HG02678 (cell line): ENCODE measurements at regions not wholly inside any gene's neighbourhood (a gene's known extent, or its start where the extent isn't known, plus 50 kb on each side); places are given as distances from the start of the nearest gene placed in this dataset.

Source experiments
- ATAC-seq: cut with Tn5 transposase; IDR thresholded peaks from one replicate; pipeline ENCODE4 v1.9.1; 2021; ENCODE audit warnings: mild to moderate bottlenecking, moderate library complexity; ENCODE audit not compliant: unreplicated experiment

GRCh38 chr2:12432985-12433625, 283.6 kb upstream of the TRIB2 start:
- no peak for ATAC-seq

GRCh38 chr2:12433626-12433990, 283.1 kb upstream of the TRIB2 start:
- no peak for ATAC-seq

DNA sequence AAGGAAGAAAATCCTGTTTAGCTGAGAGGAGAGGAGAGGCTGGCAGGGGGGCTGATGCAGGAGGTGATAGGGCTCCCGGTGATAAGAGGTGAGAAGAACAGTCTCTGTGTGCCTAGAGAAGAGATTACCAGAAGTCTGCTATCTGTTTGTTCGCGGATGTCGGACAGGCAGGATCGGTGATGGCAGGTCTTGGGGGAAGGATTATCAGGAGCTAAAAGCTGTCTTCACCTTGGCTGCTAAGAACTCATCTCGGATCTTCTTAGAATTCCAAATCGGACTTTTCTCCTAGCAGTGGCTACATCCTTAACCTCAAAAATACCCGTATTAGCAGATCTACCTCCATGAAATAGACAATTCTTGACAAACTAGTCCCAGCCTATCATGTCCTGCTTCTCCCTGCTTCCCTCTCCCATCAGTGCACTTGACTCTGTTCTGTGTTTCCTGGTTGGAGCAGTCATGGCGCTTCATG, 282.1 kb upstream of the TRIB2 start:
- ATAC-seq: no peak

DNA sequence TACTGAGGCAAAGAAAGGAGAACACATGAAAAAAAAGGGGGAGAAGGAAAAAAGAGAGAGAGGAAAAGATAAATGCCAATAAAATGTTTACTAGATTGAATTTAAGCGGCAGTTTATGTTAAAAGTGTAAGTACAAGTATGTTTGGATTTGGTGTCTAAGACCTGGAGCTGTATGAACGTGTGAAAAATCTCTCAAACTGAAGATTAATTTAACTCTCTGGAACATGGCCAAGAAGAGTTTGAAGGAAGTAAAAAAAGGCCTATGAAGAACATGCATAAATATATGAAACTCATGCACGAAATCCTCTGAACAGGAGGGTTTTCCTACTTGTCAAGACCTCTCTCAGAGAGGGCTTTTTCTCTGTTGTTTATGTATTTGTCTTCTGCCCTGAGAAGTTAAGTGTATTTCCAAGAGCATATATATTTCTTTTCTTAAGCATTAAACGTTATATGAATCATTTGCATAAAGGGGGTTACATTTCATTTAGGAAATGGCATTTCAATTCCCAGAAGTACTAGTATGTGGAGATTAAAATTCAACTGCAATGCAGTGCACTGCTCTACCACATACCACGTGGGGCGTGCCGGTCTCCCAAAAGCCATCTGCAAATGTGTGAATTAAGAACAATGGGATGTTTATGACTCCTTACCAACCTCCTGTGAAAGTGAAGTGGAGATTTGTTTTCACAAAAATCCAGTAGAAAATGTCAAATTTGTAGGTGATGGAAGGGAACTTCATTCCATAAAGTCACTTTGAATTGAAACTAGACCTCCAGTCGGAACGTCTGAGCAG, 281.1 kb upstream of the TRIB2 start:
- no peak for ATAC-seq

GRCh38 chr2:12436483-12436882, 280.3 kb upstream of the TRIB2 start:
- no peak for ATAC-seq

DNA sequence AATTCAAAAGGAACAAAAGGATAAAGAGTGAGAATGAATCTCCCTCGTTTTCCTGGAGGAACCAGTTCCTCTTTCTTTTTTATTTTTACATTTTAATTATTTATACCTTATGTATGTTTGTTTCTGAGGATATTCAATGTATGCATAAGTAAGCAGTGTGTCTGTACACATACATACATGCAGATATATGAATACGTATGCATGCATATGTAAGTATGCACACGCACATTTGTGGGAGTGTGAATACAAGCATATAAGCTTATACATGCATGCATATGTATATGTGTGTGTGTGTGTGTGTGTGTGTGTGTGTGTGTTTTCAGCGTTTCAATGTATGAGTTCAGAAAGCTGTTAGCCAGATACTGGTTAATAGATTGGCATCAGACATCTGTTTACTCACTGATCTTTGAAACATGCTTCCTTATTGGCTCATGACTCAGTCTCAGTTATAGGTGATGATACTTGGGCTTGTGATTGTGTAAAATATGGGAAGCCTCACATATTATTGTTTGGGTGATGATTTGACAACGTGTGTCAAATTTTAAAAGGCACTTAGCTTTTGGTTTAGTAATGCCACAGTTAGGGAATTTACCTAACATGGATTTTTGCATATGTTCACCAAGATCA, 279.7 kb upstream of the TRIB2 start:
- no peak for ATAC-seq

- no peak for ATAC-seq
Observed at GRCh38 chr2:12440731-12441130, 276.0 kb upstream of the TRIB2 start.

DNA sequence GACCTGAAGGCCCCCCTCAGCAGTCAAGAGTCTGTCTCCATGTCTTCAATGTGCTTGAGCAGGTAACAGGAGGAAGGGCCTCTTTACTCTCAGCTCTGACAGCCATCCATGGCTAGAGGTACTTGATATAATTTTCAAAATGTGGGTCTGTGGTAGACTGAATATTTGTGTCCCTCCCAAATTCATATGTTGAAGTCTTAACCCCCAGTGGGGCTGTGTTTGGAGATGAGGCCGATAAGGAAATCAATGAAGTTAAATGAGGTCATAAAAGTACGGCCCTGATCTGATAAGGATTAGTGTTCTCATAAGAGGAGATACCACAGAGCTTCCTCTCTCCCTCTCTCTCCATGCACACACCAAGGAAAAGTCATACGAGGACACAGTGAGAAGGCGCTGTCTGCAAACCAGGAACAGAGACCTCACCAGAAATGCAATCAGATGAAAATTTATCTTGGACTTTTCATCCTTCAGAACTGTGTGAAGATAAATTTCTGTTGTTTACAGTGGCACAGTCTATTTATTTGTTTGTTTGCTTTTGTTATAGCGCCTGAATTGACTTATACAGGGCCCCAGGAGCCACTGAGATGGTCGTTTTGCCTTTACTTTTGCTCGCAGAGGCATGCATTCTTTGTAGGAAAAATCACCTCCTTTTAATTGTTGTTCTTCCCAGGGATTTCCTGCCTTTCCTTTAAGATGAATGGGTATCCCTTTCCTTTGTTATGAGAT, 274.8 kb upstream of the TRIB2 start:
- ATAC-seq: no peak

- no peak for ATAC-seq
Observed at GRCh38 chr2:12442476-12442847, 274.3 kb upstream of the TRIB2 start.

DNA sequence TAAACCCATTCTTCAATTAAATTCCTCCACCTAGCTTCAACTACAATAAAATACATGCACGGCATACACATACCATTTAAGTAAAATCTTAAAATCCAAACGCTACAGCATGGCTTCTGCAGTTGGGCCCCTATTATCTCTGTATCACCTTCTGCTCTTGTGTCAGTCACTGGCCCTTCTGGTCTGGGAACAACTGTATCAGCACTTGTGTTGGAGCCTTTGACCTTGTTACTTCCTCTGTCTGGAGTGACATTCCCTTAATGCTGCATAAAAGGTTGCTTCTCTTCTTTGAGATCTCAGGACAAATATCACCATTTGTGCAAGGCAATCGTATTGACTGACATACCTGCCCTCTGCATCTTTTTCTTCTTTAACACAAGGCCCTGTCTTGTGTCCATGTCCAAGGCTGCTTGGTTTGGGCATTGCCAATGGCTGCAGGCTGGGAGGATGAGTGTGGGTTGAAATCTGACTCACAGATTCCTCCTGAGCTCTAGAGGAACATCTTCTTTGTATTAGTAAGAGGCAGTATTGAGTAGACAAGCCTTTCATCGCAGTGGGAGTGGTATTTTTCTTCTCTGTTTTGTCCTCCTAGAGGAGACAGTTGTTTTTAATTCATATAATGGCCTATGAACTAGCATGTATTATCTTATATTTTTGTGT, 267.8 kb upstream of the TRIB2 start:
- no peak for ATAC-seq

DNA sequence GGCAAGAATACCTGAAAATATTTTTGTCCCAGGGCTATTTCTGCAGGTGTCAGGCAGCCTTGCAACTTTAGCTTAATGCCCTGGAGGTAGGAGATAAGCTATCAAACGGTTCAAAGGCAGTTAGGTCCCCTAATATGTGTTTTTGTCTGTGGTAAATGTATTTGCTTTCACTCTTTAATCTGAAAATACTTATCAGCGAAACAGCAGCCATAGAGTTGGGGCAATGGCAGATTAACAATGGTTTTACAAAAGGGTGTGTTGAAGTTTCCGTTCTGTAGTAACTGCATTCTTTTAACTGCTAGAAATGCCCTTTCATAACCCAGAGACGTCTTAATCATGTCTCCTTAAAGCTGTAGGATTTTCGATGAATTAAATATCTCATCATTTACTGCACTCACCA, 265.0 kb upstream of the TRIB2 start:
- no peak for ATAC-seq

DNA sequence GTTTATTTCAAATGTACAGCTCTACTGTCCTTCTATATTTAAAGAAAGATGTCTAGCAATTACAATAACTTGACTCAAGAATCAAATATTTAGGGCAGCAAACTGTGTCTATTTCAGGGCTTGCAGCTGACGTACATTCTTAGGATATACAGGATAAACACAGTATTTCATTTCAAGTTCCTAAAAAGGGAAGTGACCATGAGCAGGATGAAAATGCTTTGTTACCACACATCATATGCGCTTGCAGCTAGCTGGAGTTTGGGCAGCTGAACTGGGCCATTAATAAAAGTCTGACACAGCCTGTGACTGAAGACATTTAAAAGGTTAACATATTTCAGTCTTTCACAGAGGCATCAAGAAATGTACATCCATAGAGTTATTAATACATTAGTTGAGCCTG, 264.6 kb upstream of the TRIB2 start:
- no peak for ATAC-seq

- no peak for ATAC-seq
Observed at GRCh38 chr2:12453731-12454130, 263.0 kb upstream of the TRIB2 start.

GRCh38 chr2:12455661-12456060, 261.1 kb upstream of the TRIB2 start:
- no peak for ATAC-seq

GRCh38 chr2:12456293-12457106, 260.2 kb upstream of the TRIB2 start:
- peak; percentile 90 for ATAC-seq

DNA sequence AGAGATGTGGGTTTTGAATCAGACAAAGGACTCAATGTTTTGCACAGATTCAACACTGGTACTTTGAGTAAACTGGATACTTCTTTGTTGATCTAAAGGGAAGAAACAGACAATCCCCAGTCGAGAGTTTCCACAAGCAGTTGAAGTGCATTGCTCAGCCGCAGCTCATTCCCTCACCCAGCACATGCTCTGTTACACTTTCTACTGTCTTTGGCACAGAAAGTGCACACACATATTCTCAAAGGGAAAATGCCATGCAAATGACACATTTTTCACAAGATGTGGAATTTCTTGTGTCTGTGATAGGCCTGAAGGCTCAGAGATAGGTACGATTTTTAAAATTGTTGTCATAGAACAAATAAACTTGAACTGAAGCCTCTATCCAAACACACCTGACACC, 258.9 kb upstream of the TRIB2 start:
- no peak for ATAC-seq

DNA sequence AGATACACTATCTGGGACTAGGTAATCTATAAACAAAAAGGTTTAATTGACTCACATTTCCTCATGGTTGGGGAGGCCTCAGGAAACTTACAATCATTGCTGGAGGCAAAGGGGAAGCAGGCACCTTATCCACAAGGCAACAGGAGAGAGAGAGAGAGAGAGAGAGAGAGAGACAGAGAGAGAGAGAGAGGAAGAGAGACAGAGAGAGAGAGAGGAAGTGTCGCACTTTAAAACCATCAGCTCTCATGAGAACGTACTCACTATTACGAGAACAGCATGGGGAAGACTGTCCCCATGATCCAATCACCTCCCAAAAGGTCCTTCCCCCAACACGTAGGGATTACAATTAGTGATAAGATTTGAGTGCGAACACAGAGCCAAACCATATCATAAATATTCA, 253.5 kb upstream of the TRIB2 start:
- ATAC-seq: no peak

- ATAC-seq: no peak
Observed at GRCh38 chr2:12465631-12466135, 251.1 kb upstream of the TRIB2 start.

DNA sequence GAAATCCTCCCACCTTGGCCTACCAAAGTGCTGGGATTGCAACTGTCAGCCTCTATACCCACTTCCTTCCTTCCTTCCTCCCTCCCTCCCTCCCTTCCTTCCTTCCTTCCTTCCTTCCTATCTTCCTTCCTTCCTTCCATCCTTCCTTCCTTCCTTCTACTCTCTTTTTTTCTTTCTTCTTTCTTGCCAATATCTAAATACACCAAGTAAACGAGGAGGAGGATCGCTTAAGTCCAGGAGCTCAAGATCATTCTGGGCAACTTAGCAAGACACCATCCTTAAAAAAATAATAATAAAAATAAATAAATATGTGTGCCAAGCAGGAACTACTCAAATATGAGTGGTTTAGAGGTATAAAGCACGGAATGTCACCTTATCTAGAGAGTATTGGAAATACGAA, 249.4 kb upstream of the TRIB2 start:
- ATAC-seq: no peak

- ATAC-seq: no peak
Observed at GRCh38 chr2:12469141-12469561, 247.6 kb upstream of the TRIB2 start.
